Smooth muscle cell (in vitro differentiated cells): ENCODE measurements at regions not wholly inside any gene's neighbourhood (a gene's known extent, or its start where the extent isn't known, plus 50 kb on each side); places are given as distances from the start of the nearest gene placed in this dataset.

Source experiments
- DNase-seq: peaks from one replicate; lab custom pipeline; 2025; ENCODE audit not compliant: unreplicated experiment; lab: John Stamatoyannopoulos, UW
- H2AFZ ChIP-seq: fragments of 200-600 bp; sonication (generic); 2 replicates; pipeline ENCODE4 v1.6.0; 2016; ENCODE audit warnings: antibody characterized with exemption, low read depth, mild to moderate bottlenecking
- H3F3A ChIP-seq: fragments of 200-600 bp; sonication (generic); 2 replicates; pipeline ENCODE4 v1.6.0; 2017; ENCODE audit warnings: antibody characterized with exemption, low read depth
- H3K27ac ChIP-seq: fragments of 200-600 bp; sonication (generic); 2 replicates; pipeline ENCODE4 v1.5.1; 2016; ENCODE audit warnings: low read depth, mild to moderate bottlenecking
- H3K27me3 ChIP-seq: fragments of 200-600 bp; sonication (generic); 2 replicates; pipeline ENCODE4 v1.6.1; 2016; ENCODE audit warnings: low read depth, mild to moderate bottlenecking
- H3K36me3 ChIP-seq: fragments of 200-600 bp; sonication (generic); 2 replicates; pipeline ENCODE4 v1.5.1; 2016; ENCODE audit warnings: low read depth
- H3K4me1 ChIP-seq: fragments of 200-600 bp; sonication (generic); 2 replicates; pipeline ENCODE4 v1.5.1; 2016; ENCODE audit warnings: low read depth
- H3K4me2 ChIP-seq: fragments of 200-600 bp; sonication (generic); 2 replicates; pipeline ENCODE4 v1.6.0; 2016; ENCODE audit warnings: mild to moderate bottlenecking
- H3K4me3 ChIP-seq: fragments of 200-600 bp; sonication (generic); 2 replicates; pipeline ENCODE4 v1.5.1; 2016; ENCODE audit warnings: mild to moderate bottlenecking
- H3K79me2 ChIP-seq: fragments of 200-600 bp; sonication (generic); 2 replicates; pipeline ENCODE4 v1.6.0; 2016; ENCODE audit warnings: low read depth, mild to moderate bottlenecking
- H3K9ac ChIP-seq: fragments of 200-600 bp; sonication (generic); 2 replicates; pipeline ENCODE4 v1.6.0; 2016; ENCODE audit warnings: low read depth
- H3K9me3 ChIP-seq: fragments of 200-600 bp; sonication (generic); replicated peaks from 2 replicates; pipeline ENCODE4 v1.5.1; 2016; ENCODE audit warnings: low read depth
- H4K20me1 ChIP-seq: fragments of 200-600 bp; sonication (generic); 2 replicates; pipeline ENCODE4 v1.6.0; 2016; ENCODE audit warnings: low read depth
- WGBS: methylation state at CpG from one replicate; pipeline ENCODE4 v1.1.7; 2016; ENCODE audit warnings: low lambda C conversion rate; 5-methylcytosine and 5-hydroxymethylcytosine counted together
- TF ChIP-seq, protein P1 (sequence below): fragments of 200-600 bp; sonication (generic); IDR thresholded peaks from 2 replicates; pipeline ENCODE4 v1.5.1; 2017; ENCODE audit warnings: borderline replicate concordance, mild to moderate bottlenecking, antibody characterized with exemption; ENCODE audit not compliant: insufficient read depth, poor library complexity, severe bottlenecking

DNA sequence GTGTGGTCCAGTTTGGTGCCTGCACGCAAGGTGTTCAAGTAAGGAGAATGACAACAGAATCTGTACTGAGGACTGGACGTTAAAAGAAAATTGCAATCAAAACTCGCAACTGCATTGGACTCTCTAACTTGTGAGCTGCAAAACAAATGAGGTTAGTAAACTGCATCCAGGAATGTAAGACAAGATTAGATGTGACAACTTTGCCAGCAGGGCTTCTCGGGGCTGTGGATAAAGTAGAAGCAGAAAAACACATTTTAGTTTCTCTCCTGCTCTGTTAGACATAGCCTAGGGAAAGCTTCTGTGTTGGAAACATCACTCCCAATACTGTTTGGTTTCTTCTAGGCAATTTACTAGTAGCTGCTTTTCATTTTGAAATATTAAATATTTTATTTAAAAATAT is 338.2 kb upstream of the NAV3 start:
- Histone ChIP-seq H3K4me2 (no peak overlapping the region), H2AFZ (no peak overlapping the region), H3F3A (no peaks in the 10 kb centered on the region), H4K20me1 (no peaks in the 10 kb centered on the region), H3K4me3 (no peak overlapping the region), H3K4me1 (no peaks in the 10 kb centered on the region), H3K27me3 (no peaks in the 10 kb centered on the region), H3K9me3 (no peaks in the 10 kb centered on the region), H3K79me2 (no peaks in the 10 kb centered on the region), H3K9ac (no peak overlapping the region), H3K27ac (no peak overlapping the region), H3K36me3 (no peaks in the 10 kb centered on the region)
- 84% methylated on average over 4 of the region's 4 CpGs for WGBS
- DNase-seq, result no peak
- TF ChIP-seq, protein P1, sequence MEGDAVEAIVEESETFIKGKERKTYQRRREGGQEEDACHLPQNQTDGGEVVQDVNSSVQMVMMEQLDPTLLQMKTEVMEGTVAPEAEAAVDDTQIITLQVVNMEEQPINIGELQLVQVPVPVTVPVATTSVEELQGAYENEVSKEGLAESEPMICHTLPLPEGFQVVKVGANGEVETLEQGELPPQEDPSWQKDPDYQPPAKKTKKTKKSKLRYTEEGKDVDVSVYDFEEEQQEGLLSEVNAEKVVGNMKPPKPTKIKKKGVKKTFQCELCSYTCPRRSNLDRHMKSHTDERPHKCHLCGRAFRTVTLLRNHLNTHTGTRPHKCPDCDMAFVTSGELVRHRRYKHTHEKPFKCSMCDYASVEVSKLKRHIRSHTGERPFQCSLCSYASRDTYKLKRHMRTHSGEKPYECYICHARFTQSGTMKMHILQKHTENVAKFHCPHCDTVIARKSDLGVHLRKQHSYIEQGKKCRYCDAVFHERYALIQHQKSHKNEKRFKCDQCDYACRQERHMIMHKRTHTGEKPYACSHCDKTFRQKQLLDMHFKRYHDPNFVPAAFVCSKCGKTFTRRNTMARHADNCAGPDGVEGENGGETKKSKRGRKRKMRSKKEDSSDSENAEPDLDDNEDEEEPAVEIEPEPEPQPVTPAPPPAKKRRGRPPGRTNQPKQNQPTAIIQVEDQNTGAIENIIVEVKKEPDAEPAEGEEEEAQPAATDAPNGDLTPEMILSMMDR, result no peak

- H3K27ac ChIP-seq, result no peak overlapping the region
- H3K9ac ChIP-seq, result no peak overlapping the region
- no peaks in the 10 kb centered on the region for H4K20me1 ChIP-seq
- H3K4me2 ChIP-seq, result no peak overlapping the region
- H2AFZ ChIP-seq, result no peak overlapping the region
- no peak for DNase-seq
- no peaks in the 10 kb centered on the region for H3K9me3 ChIP-seq
- TF ChIP-seq, protein P1, result no peak
- H3F3A ChIP-seq, result no peaks in the 10 kb centered on the region
- no peaks in the 10 kb centered on the region for H3K36me3 ChIP-seq
- H3K27me3 ChIP-seq, result no peaks in the 10 kb centered on the region
- H3K79me2 ChIP-seq, result no peaks in the 10 kb centered on the region
- H3K4me1 ChIP-seq, result no peaks in the 10 kb centered on the region
- 90% methylated on average over 4 of the region's 4 CpGs for WGBS
- H3K4me3 ChIP-seq, result no peak overlapping the region
Observed at GRCh38 chr12:77489331-77489970, 341.2 kb upstream of the NAV3 start.

GRCh38 chr12:77488041-77488620 is 342.6 kb upstream of the NAV3 start:
- no peaks in the 10 kb centered on the region for H4K20me1 ChIP-seq
- no peaks in the 10 kb centered on the region for H3K4me1 ChIP-seq
- no peaks in the 10 kb centered on the region for H3K36me3 ChIP-seq
- H3F3A ChIP-seq, result no peaks in the 10 kb centered on the region
- no peaks in the 10 kb centered on the region for H3K27me3 ChIP-seq
- no peak overlapping the region for H3K4me2 ChIP-seq
- WGBS, result 51% methylated on average over 2 of the region's 2 CpGs
- no peak overlapping the region for H3K4me3 ChIP-seq
- TF ChIP-seq, protein P1, result no peak
- H2AFZ ChIP-seq, result no peak overlapping the region
- no peaks in the 10 kb centered on the region for H3K79me2 ChIP-seq
- no peak for DNase-seq
- no peak overlapping the region for H3K27ac ChIP-seq
- H3K9me3 ChIP-seq, result no peaks in the 10 kb centered on the region
- H3K9ac ChIP-seq, result no peak overlapping the region

- Histone ChIP-seq H3K4me3 (no peak overlapping the region), H2AFZ (no peak overlapping the region), H3K36me3 (no peaks in the 10 kb centered on the region), H3K27ac (no peak overlapping the region), H4K20me1 (no peaks in the 10 kb centered on the region), H3K4me1 (no peaks in the 10 kb centered on the region), H3K9me3 (no peaks in the 10 kb centered on the region), H3F3A (no peaks in the 10 kb centered on the region), H3K79me2 (no peaks in the 10 kb centered on the region), H3K27me3 (no peaks in the 10 kb centered on the region), H3K9ac (no peak overlapping the region), H3K4me2 (no peak overlapping the region)
- DNase-seq, result no peak
- TF ChIP-seq, protein P1, result no peak
- 92% methylated on average over 1 of the region's 1 CpG for WGBS
Observed at GRCh38 chr12:77486872-77487271, 343.8 kb upstream of the NAV3 start.
